ENCODE measurements at regions not wholly inside any gene's neighbourhood (a gene's known extent, or its start where the extent isn't known, plus 50 kb on each side); places are given as distances from the start of the nearest gene placed in this dataset.

- in situ Hi-C loops (cut with MboI; ENCODE audit: low pct_unique_long_range_greater_than_20kb, low sequenced_read_pairs, unreplicated experiment): loop anchor here (25.0 kb wide), 1 partner anchor 387 kb away; the partner anchor contains the start of gene DMRT3
- no peak for DNase-seq (ENCODE audit: low spot score)
- TF ChIP-seq CTCF (IDR thresholded peaks at IDR 0.05; ENCODE audit: extremely low read depth, insufficient read depth, missing control alignments): no peak
Measured at GRCh38 chr9:600006-600405, 241.5 kb upstream of the DMRT1 start.

GRCh38 chr9:602716-603115, 238.8 kb upstream of the DMRT1 start:
- DNase-seq (ENCODE audit: low spot score): no peak
- no peak for TF ChIP-seq CTCF (IDR thresholded peaks at IDR 0.05; ENCODE audit: extremely low read depth, insufficient read depth, missing control alignments)
- in situ Hi-C loops (cut with MboI; ENCODE audit: low pct_unique_long_range_greater_than_20kb, low sequenced_read_pairs, unreplicated experiment): loop anchor here (25.0 kb wide), 1 partner anchor 385 kb away; the partner anchor contains the start of gene DMRT3

- DNase-seq (ENCODE audit: low spot score): no peak
- in situ Hi-C loops (cut with MboI; ENCODE audit: low pct_unique_long_range_greater_than_20kb, low sequenced_read_pairs, unreplicated experiment): loop anchor here (25.0 kb wide), 1 partner anchor 384 kb away; the partner anchor contains the start of gene DMRT3
- TF ChIP-seq CTCF (IDR thresholded peaks at IDR 0.05; ENCODE audit: extremely low read depth, insufficient read depth, missing control alignments): no peak
Measured at GRCh38 chr9:603126-603525, 238.4 kb upstream of the DMRT1 start.

GRCh38 chr9:607417-607816, 234.1 kb upstream of the DMRT1 start:
- no peak for DNase-seq (ENCODE audit: low spot score)
- in situ Hi-C loops (cut with MboI; ENCODE audit: low pct_unique_long_range_greater_than_20kb, low sequenced_read_pairs, unreplicated experiment): loop anchor here (25.0 kb wide), 1 partner anchor 380 kb away; the partner anchor contains the start of gene DMRT3
- no peak for TF ChIP-seq CTCF (IDR thresholded peaks at IDR 0.05; ENCODE audit: extremely low read depth, insufficient read depth, missing control alignments)

- DNase-seq (ENCODE audit: low spot score): peak; percentile 63
- in situ Hi-C loops (cut with MboI; ENCODE audit: low pct_unique_long_range_greater_than_20kb, low sequenced_read_pairs, unreplicated experiment): loop anchor here (10.0 to 25.0 kb wide), 2 partner anchors 151 to 373 kb away; partner anchors contain the start of gene DMRT3
- peak; percentile 86 for TF ChIP-seq CTCF (IDR thresholded peaks at IDR 0.05; ENCODE audit: extremely low read depth, insufficient read depth, missing control alignments)
Measured at GRCh38 chr9:613771-614347, 227.6 kb upstream of the DMRT1 start.

- in situ Hi-C loops (cut with MboI; ENCODE audit: low pct_unique_long_range_greater_than_20kb, low sequenced_read_pairs, unreplicated experiment): loop anchor here (10.0 to 25.0 kb wide), 2 partner anchors 150 to 373 kb away; partner anchors contain the start of gene DMRT3
- no peak for TF ChIP-seq CTCF (IDR thresholded peaks at IDR 0.05; ENCODE audit: extremely low read depth, insufficient read depth, missing control alignments)
- DNase-seq (ENCODE audit: low spot score): no peak
Measured at GRCh38 chr9:614431-614830, 227.1 kb upstream of the DMRT1 start.
